ENCODE measurements at regions not wholly inside any gene's neighbourhood (a gene's known extent, or its start where the extent isn't known, plus 50 kb on each side); places are given as distances from the start of the nearest gene placed in this dataset.
A peak's percentile ranks its signal among the peaks of the same experiment; 100 is the strongest.

DNA sequence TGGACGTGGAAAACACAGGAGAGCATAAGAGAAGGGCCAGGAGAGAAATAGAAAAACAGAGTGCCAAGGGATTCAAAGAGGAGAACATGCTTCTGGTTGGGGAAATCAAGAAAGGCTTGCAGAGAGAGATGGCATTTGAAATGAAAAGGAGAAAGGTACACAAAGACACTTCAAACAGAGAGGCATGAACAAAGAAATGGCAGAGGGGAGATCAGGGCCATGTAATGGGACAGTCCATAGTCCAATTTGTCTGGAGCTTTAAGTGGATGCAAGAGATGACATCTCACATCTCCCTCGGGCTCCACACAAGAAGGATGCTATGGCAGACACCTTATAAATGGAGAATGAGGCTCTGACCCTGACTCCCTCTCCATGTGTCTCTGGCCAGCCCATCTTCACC, 331.1 kb downstream of the MLLT3 start:
- no peak overlapping the region for H3K4me3 Mint-ChIP-seq
- DNase-seq (ENCODE audit: low spot score in 2 of 2), result no peak
- no peaks in the 10 kb centered on the region for H3K4me1 Mint-ChIP-seq
- H3K9me3 Mint-ChIP-seq, result no peaks in the 10 kb centered on the region
- ATAC-seq, result no peak
- no peaks in the 10 kb centered on the region for H3K36me3 Mint-ChIP-seq
- no peak overlapping the region for H3K27ac Mint-ChIP-seq

DNA sequence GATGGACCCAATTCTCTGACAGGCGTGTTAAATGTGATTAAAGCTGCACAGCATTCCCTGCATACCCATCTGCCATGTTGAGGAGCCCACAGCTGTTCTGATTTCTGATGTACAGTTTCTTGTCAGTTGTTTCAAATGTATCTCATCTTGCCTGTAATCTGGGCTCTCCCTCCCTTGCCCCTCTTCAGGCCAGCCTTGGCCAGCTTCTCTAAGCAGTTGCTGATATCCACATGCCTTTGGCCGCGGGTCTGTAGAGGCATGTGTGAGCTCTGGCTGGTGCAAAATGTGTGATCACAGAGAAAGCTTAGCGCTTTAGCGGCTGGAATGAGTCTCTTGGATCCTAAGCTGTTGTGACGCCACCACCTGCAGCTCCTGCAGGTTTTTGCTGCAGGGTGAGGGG, 332.0 kb downstream of the MLLT3 start:
- Mint-ChIP-seq H3K9me3 (no peaks in the 10 kb centered on the region), H3K36me3 (no peaks in the 10 kb centered on the region), H3K27ac (no peak overlapping the region), H3K4me1 (no peaks in the 10 kb centered on the region), H3K4me3 (no peak overlapping the region)
- ATAC-seq, result no peak
- DNase-seq (ENCODE audit: low spot score in 2 of 2), result no peak

DNA sequence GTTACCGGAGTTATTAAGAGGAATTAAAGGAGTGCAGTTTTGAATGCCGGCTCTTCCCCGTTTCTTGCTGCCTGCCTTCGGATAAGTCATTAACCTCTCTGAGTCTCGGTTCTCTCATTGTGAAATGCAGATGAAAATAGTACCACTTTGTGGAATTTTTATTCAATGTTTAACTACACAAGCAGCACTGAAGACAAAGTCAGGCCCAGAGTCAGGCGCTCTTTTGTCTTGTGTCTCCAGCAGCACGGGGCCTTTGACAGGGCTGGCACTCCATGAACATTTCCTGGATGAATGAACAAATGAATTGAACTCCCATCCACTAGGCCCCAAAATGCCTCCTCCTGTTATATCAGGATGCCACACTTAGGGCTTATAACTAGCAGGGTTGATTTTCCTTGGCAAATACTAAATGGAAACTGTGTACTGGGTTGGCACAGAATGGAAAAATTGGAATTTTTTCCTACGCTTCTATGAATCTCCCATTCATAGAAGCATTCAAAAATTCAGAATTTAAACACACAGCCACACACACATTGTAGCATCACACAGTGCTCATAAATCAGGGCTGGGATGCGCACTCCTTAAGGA, 332.8 kb downstream of the MLLT3 start:
- no peaks in the 10 kb centered on the region for H3K9me3 Mint-ChIP-seq
- H3K4me1 Mint-ChIP-seq, result no peaks in the 10 kb centered on the region
- no peak for DNase-seq (ENCODE audit: low spot score in 2 of 2)
- H3K27ac Mint-ChIP-seq, result no peak overlapping the region
- no peaks in the 10 kb centered on the region for H3K36me3 Mint-ChIP-seq
- H3K4me3 Mint-ChIP-seq, result no peak overlapping the region
- no peak for ATAC-seq

DNA sequence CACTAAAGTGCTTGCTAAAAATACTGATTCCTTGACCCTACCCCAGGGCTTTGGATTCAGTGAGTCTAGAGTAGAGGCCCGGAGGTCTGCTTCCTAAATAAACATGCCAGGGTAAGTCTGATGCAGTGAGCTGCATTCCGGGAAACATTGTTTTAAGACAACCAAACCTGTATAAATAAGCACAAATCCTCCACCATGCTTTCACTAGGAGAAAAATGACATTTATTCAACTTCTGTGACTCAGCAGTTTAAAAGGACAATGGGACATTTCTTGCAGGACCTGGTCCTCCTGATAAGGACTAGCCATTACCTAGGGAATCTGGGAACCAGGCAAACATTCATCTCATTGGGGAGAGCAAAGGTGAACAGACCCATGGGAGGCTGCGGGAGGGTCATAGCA, 335.3 kb downstream of the MLLT3 start:
- no peaks in the 10 kb centered on the region for H3K9me3 Mint-ChIP-seq
- no peaks in the 10 kb centered on the region for H3K4me1 Mint-ChIP-seq
- H3K27ac Mint-ChIP-seq, result no peak overlapping the region
- H3K36me3 Mint-ChIP-seq, result no peaks in the 10 kb centered on the region
- no peak for DNase-seq (ENCODE audit: low spot score in 2 of 2)
- H3K4me3 Mint-ChIP-seq, result no peak overlapping the region
- no peak for ATAC-seq

DNA sequence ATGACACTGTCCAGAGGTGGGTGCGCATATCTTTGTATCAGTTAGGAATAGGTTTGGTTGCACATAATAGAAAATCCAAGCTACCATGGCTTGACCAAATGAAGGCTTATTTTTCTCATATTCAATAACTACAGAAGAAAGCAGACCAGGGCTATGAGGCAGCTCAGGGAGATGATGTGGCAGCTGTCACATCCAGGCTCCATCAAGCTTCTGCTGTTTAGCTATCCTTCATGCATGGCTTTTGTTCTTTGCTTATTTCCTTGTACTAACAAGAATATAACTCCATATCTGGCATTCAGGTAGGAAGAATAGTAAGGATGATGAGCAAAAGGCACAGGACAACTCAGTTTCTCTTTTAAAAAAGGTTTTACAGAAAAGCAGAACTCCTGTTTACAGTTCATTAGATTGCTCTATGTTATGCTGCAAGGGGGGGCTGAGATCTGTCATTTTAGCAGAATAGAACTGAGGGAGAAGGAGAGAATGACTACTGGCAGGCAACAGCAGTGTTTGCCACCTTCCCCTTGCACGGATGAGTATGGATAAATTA, 336.1 kb downstream of the MLLT3 start:
- Mint-ChIP-seq H3K4me3 (no peak overlapping the region), H3K4me1 (no peaks in the 10 kb centered on the region), H3K36me3 (no peaks in the 10 kb centered on the region), H3K27ac (no peak overlapping the region), H3K9me3 (no peaks in the 10 kb centered on the region)
- no peak for ATAC-seq
- no peak for DNase-seq (ENCODE audit: low spot score in 2 of 2)

DNA sequence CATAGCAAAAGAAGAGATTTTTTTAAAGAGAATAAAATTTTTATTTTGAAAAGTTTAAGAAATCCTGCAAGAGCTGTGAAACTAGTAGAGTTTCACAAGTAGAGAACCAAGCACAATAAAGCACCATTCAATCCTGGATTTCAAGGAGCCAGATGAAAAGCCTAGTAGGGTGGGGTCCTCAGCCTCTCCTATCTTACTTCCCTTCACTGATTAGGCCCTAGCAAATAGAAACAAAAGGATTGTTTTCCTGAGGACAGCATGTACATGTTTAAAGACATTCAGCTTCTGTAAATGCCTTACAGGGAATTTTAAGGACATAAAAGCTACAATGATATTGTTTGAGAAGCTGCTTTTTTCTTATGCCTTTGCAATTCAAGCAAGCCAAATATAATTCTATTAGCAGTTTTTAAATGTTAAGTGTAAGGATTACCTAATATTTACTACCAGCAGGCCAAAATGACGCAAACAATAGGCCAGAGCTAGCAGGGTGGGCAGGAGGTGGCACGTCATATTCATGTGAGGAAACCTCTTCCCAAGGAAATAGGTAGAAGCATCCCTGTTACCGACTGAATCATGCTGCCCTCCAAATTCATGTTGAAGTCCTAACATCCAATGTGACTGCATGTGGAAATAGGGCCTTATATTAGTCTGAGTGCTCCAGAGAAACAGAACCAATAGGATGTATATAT, 337.6 kb downstream of the MLLT3 start:
- Mint-ChIP-seq H3K4me1 (peaks cover 5% of the 10 kb centered on the region), H3K4me3 (no peak overlapping the region), H3K9me3 (no peaks in the 10 kb centered on the region), H3K36me3 (no peaks in the 10 kb centered on the region), H3K27ac (no peak overlapping the region)
- DNase-seq (ENCODE audit: low spot score in 2 of 2), result no peak
- ATAC-seq, result no peak

DNA sequence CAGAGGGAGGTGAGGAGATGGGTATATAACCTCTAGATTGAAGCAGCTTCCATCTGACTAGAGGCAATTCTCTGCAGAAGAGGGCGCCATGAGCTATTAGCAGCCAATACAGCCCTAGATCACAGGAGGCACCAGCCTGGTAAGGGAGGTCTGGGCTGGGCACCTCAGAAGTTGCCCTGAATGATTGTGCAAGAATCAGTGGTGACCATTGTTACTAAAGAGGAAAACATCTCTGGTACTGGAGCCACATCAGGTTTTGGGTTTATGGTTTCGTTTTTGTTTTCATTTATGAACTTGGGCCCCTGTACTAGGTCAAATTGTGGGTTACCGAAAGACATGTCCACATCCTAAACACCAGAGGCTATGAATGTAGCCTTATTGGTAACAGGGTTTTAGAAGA, 342.0 kb downstream of the MLLT3 start:
- ATAC-seq (peak; percentile 77), DNase-seq (ENCODE audit: low spot score in 2 of 2) (no peak)
- Mint-ChIP-seq H3K27ac (no peak overlapping the region), H3K4me3 (no peak overlapping the region), H3K4me1 (peaks cover 5% of the 10 kb centered on the region), H3K9me3 (peaks cover 6% of the 10 kb centered on the region), H3K36me3 (no peaks in the 10 kb centered on the region)

DNA sequence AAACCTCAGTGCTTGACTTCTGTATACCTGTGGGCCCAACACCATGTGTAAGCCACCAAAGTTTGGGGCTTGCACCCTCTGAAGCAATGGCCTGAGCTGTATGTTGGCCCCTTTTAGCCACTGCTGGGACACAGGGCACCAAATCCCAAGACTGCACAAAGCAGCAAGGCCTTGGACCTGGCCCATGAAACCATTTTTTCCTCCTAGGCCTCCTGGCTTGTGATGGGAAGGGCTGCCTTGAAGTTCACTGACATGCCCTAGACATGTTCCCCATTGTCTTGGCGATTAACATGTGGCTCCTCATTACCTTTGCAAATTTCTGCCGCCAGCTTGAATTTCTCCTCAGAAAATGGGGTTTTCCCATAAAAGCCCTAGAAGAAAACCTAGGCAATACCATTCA, 345.5 kb downstream of the MLLT3 start:
- Mint-ChIP-seq H3K36me3 (no peaks in the 10 kb centered on the region), H3K4me3 (no peak overlapping the region), H3K4me1 (peaks cover 5% of the 10 kb centered on the region), H3K27ac (no peak overlapping the region), H3K9me3 (peaks cover 6% of the 10 kb centered on the region)
- ATAC-seq, result no peak
- DNase-seq (ENCODE audit: low spot score in 2 of 2), result no peak

DNA sequence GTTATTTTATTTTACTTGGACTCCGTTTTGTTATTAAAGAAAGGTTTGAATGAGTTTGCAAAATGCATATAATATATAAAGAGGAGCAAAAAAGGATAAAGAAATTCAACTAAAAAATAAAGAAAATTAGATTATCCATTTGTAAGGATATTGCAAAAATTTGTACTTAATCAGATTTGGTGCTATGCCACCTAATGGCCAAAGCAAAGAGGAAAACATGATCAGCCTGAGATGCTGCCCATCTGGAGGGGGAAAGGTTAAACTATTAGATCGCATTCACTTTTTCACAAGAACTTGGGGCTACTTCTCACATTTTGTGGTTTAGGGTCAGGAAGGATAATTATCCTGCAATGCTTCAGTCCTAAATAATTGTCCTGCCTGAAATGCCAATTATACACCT, 350.6 kb downstream of the MLLT3 start:
- H3K9me3 Mint-ChIP-seq, result peaks cover 3% of the 10 kb centered on the region
- H3K4me3 Mint-ChIP-seq, result no peak overlapping the region
- no peak overlapping the region for H3K27ac Mint-ChIP-seq
- no peaks in the 10 kb centered on the region for H3K36me3 Mint-ChIP-seq
- H3K4me1 Mint-ChIP-seq, result peaks cover 5% of the 10 kb centered on the region
- no peak for ATAC-seq
- DNase-seq (ENCODE audit: low spot score in 2 of 2), result no peak

DNA sequence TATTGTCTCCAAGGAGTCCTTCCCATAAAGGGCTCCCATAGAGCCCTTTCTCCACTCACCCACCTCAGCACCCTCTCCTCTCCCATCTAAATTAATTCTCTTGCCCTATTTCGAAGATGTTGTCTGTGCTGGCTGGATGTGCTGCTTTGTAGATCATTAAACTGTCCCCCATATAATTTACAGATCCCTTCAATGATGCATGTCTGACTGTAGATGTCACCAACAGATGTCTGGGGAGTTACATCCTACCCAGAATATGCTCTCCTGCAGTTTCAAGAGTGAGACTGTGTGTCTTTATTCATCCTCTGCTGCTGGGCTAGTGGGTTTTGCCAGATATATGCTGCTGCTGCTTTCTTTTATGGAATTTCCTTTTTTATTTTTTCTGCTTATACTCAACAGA, 351.2 kb downstream of the MLLT3 start:
- Mint-ChIP-seq H3K27ac (no peak overlapping the region), H3K9me3 (peaks cover 6% of the 10 kb centered on the region), H3K4me3 (no peak overlapping the region), H3K4me1 (peaks cover 5% of the 10 kb centered on the region), H3K36me3 (no peaks in the 10 kb centered on the region)
- no peak for ATAC-seq
- DNase-seq (ENCODE audit: low spot score in 2 of 2), result no peak

DNA sequence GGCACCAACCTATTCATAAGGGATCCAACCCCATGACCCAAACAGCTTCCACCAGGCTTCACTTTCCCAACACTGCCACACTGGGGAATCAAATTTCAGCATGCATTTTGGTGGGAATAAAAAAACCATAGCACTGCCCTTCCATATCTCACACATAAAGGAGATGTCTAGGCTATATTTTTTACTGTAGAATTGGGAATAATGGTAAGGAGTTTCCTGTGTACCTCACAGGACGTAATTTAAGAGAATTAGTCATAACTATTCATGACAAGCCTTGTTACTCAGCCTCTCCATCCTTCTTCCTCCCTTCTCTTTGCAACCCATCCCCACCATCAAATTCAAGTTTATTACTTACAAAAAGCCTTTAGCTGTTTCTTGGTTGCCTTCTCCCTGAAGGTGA, 352.1 kb downstream of the MLLT3 start:
- H3K36me3 Mint-ChIP-seq, result no peaks in the 10 kb centered on the region
- H3K9me3 Mint-ChIP-seq, result peaks cover 5% of the 10 kb centered on the region
- no peak for ATAC-seq
- peaks cover 5% of the 10 kb centered on the region for H3K4me1 Mint-ChIP-seq
- DNase-seq (ENCODE audit: low spot score in 2 of 2), result no peak
- no peak overlapping the region for H3K27ac Mint-ChIP-seq
- no peak overlapping the region for H3K4me3 Mint-ChIP-seq

DNA sequence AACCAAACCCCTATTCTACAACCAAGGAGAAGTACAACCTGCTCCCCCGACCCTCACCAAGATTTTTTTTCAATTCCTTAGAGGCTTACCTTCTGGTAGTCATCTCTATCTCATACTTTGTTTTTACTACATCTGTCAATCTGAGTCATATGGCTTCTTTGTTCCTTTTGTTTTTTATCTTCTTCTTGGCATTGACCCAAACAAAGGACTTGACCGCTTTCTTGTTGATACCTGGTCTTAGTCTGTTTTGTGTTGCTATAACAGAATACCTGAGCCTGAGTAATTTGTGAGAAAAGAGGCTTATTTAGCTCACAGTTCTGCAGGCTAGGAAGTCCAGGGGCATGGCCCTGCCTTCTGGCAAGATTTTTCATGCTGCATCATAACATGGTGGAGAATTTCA, 352.7 kb downstream of the MLLT3 start:
- no peak overlapping the region for H3K4me3 Mint-ChIP-seq
- H3K4me1 Mint-ChIP-seq, result peaks cover 5% of the 10 kb centered on the region
- ATAC-seq, result no peak
- H3K27ac Mint-ChIP-seq, result no peak overlapping the region
- no peak for DNase-seq (ENCODE audit: low spot score in 2 of 2)
- peaks cover 5% of the 10 kb centered on the region for H3K9me3 Mint-ChIP-seq
- H3K36me3 Mint-ChIP-seq, result no peaks in the 10 kb centered on the region

DNA sequence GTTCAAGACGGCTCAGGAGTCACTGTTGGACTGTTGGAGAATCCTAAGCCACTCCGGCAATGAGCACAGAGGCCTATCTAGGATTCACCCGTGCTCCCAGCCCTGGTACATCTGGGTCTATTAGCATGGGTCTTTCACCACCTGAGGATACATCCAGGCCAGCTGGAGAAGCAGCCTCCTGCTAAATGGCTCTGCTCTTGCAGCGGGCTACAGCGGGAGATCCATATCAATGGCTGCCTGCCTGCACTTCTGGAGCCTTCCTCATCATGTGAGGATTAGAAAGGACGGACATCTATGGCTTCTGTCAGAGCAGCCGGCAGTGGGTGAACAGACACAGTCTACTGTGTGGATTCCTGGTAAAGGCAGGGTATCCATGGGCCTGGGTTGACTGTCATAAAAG, 357.4 kb downstream of the MLLT3 start:
- no peak overlapping the region for H3K27ac Mint-ChIP-seq
- no peaks in the 10 kb centered on the region for H3K4me1 Mint-ChIP-seq
- peaks cover 5% of the 10 kb centered on the region for H3K9me3 Mint-ChIP-seq
- no peak for ATAC-seq
- H3K4me3 Mint-ChIP-seq, result no peak overlapping the region
- H3K36me3 Mint-ChIP-seq, result no peaks in the 10 kb centered on the region
- no peak for DNase-seq (ENCODE audit: low spot score in 2 of 2)

DNA sequence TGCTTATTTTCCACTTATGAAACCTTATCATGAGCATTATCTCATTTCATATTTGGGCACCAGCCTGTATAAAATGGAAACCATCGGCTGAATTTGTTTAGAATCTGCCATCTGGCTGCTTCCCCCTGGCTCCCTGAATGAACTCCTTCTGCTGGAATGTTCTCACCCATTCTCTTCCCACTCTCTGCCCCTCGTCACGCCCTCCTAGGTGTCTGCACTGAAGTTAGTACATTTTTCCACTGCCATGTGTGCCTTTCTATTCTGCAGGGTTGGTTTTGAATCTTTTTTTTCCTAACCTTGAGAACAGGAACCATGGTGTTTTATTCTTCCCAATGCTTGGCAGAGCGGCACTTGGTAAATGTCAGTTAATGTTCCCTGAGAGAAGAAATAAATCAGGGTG, 359.7 kb downstream of the MLLT3 start:
- ATAC-seq (no peak), DNase-seq (ENCODE audit: low spot score in 2 of 2) (no peak)
- Mint-ChIP-seq H3K4me3 (no peak overlapping the region), H3K9me3 (peaks cover 5% of the 10 kb centered on the region), H3K36me3 (no peaks in the 10 kb centered on the region), H3K27ac (no peak overlapping the region), H3K4me1 (no peaks in the 10 kb centered on the region)

DNA sequence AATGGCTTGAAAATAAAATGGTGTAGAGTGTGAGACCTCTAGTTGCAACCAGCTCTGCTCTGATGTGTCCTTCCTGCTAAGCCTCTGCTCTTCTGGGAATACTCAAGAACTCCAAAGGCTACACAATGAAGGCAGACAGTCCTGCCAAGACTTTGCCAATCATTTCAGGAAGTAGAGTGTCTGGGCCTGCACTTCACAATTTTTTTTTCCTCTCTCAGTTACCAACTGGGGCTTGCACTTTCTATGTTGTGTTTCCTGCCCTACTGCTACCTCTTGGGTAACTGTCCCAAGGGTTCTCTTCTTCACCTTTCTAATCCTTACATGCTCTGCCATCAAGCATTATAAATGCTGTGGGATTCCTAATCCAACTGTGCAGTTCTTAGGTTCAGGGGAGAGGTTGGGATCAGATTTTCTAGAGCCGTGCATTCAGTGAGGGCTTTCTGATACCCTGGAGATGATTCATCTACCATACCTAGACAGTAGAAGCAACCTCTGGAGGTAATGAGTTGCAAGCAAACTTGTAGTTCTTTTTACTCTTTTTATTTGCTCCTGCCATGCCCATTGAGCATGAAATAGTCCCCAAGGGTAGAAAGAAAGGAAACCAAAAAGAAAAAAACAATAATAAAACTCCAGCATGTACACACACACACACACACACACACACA, 365.9 kb downstream of the MLLT3 start:
- no peak overlapping the region for H3K4me3 Mint-ChIP-seq
- ATAC-seq (peak; percentile 15), DNase-seq (ENCODE audit: low spot score in 2 of 2) (no peak)
- H3K9me3 Mint-ChIP-seq, result no peaks in the 10 kb centered on the region
- peaks cover 12% of the 10 kb centered on the region for H3K4me1 Mint-ChIP-seq
- no peak overlapping the region for H3K27ac Mint-ChIP-seq
- H3K36me3 Mint-ChIP-seq, result no peaks in the 10 kb centered on the region

DNA sequence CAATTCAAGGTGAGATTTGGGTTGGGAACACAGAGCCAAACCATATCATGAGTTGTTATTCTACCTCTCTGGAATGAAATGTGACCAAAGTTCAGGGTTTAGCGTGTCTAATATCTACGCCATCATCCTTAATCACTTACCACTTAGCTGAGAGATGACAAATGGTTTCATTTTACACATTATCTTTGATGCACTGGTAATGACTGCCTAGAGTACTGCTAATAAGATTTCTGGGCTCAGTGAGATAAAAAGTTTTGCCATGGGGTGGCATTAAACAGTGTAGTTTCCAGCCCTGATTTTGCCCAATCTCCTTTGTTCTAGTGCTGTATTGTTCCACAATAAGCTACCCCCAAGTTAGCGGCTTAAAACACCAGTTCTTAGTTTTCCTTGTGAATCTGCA, 367.2 kb downstream of the MLLT3 start:
- ATAC-seq, result peak; percentile 82

More for the DNA sequence above, 367.2 kb downstream of the MLLT3 start:
- Mint-ChIP-seq H3K4me1 (peaks cover 12% of the 10 kb centered on the region), H3K27ac (peak overlapping the region; percentile 35), H3K36me3 (no peaks in the 10 kb centered on the region), H3K9me3 (no peaks in the 10 kb centered on the region), H3K4me3 (no peak overlapping the region)
- no peak for DNase-seq (ENCODE audit: low spot score in 2 of 2)

All from stimulated activated effector memory CD8-positive, alpha-beta T cell treated with anti-CD3 and anti-CD28 coated beads, Interleukin-12 subunit alpha, Interleukin-12 subunit beta, amount 100 ng/mL, for 72 hours (primary cell).